ENCODE measurements at regions not wholly inside any gene's neighbourhood (a gene's known extent, or its start where the extent isn't known, plus 50 kb on each side); places are given as distances from the start of the nearest gene placed in this dataset.

DNA sequence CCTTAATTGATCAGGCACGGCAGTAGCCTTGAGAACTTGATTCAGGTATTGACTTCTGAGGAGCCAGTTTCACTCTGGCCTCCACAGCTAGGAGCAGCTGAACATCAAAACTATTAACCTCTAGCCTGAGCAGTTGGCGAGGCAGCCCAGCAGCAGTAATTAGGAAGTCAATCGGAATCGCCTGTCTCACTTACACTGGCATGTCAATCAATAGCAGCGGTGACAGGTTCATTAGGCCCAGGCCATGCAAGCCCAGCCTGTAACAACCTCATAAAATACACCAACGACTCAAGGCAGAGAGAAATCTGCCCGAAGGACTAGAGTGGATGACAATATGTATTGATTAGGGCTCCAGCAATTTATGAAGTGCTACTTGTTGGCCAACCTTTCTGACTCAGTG lies 255.4 kb upstream of the SKOR2 start:
- BruUV-seq (replicated peaks), result no TSS peak
- dilution Hi-C loops (cut with MboI; ENCODE audit: extremely low pct_ligation_motif_present, low sequenced_read_pairs), result no loop called here
- no peak overlapping the region for H3K4me2 ChIP-seq (ENCODE audit: insufficient read depth, low read length)
- no peak overlapping the region for H3K27ac ChIP-seq (ENCODE audit: insufficient read depth, low read depth, low read length)
- TF ChIP-seq MYC (IDR thresholded peaks at IDR 0.05; ENCODE audit: low read depth, low read length) (no peak), JUN (IDR thresholded peaks at IDR 0.05; ENCODE audit: borderline replicate concordance, insufficient read depth, insufficient read length, low read depth) (no peak), EZH2 (IDR thresholded peaks at IDR 0.05; ENCODE audit: borderline replicate concordance, low read depth, low read length, severe bottlenecking) (no peak), GATA2 (IDR thresholded peaks at IDR 0.05; ENCODE audit: insufficient read depth, insufficient read length, low read depth, low read length) (no peak), POLR2A (IDR thresholded peaks at IDR 0.05; ENCODE audit: low read depth, low read length) (no peak), POLR2AphosphoS5 (IDR thresholded peaks at IDR 0.05; ENCODE audit: insufficient read depth, low read depth, low read length) (no peak), FOS (IDR thresholded peaks at IDR 0.05; ENCODE audit: borderline replicate concordance, insufficient read depth, low read length) (no peak)
- TF ChIP-seq, protein P1, sequence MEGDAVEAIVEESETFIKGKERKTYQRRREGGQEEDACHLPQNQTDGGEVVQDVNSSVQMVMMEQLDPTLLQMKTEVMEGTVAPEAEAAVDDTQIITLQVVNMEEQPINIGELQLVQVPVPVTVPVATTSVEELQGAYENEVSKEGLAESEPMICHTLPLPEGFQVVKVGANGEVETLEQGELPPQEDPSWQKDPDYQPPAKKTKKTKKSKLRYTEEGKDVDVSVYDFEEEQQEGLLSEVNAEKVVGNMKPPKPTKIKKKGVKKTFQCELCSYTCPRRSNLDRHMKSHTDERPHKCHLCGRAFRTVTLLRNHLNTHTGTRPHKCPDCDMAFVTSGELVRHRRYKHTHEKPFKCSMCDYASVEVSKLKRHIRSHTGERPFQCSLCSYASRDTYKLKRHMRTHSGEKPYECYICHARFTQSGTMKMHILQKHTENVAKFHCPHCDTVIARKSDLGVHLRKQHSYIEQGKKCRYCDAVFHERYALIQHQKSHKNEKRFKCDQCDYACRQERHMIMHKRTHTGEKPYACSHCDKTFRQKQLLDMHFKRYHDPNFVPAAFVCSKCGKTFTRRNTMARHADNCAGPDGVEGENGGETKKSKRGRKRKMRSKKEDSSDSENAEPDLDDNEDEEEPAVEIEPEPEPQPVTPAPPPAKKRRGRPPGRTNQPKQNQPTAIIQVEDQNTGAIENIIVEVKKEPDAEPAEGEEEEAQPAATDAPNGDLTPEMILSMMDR (IDR thresholded peaks at IDR 0.05; ENCODE audit: extremely low read depth in 1 of 2, insufficient read depth in 1 of 2, low read depth in 1 of 2, low read length in 2 of 2), result no peak
- TF ChIP-seq, protein P2, sequence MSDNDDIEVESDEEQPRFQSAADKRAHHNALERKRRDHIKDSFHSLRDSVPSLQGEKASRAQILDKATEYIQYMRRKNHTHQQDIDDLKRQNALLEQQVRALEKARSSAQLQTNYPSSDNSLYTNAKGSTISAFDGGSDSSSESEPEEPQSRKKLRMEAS (IDR thresholded peaks at IDR 0.05; ENCODE audit: insufficient read depth, insufficient read length), result no peak
- H4K20me1 ChIP-seq (replicated peaks; ENCODE audit: control insufficient read depth, extremely low read depth, insufficient read depth, low read length), result no peaks in the 10 kb centered on the region
- CTCF ChIA-PET, result no interaction called here
- no peaks in the 10 kb centered on the region for H3K9me1 ChIP-seq (replicated peaks; ENCODE audit: control insufficient read depth, extremely low read depth, insufficient read depth, low read length)
- H3K9ac ChIP-seq (replicated peaks; ENCODE audit: extremely low read depth, insufficient read depth, low read length), result no peak overlapping the region
- intact Hi-C loops (cut with micrococcal nuclease), result no loop called here
- no peaks in the 10 kb centered on the region for H3K9me3 ChIP-seq (replicated peaks; ENCODE audit: control insufficient read depth, insufficient read depth, low read length)
- no peak overlapping the region for H3K4me3 ChIP-seq (replicated peaks in 1 of 3; ENCODE audit: insufficient read depth in 1 of 3, low read depth in 1 of 3, low read length in 3 of 3)
- FAIRE-seq (no peak), DNase-seq (ENCODE audit: low read depth, low spot score) (no peak)
- no peak overlapping the region for H2AFZ ChIP-seq (ENCODE audit: low read depth, low read length)
- H3K27me3 ChIP-seq (ENCODE audit: control insufficient read depth in 2 of 2, insufficient read depth in 2 of 2, low read length in 2 of 2), result no peaks in the 10 kb centered on the region
- H3K79me2 ChIP-seq (ENCODE audit: control insufficient read depth, insufficient read depth, low read length), result no peaks in the 10 kb centered on the region
- POLR2A ChIA-PET, result no interaction called here
- H3K36me3 ChIP-seq (ENCODE audit: control insufficient read depth in 2 of 2, extremely low read depth in 1 of 2, insufficient read depth in 2 of 2, low read length in 2 of 2), result no peaks in the 10 kb centered on the region
- H3K4me1 ChIP-seq (ENCODE audit: control insufficient read depth, extremely low read depth, insufficient read depth, low read length), result no peaks in the 10 kb centered on the region
